NCI-H345 treated with DMSO at 0.1 percent for 48 hours (cell line): ENCODE measurements at regions not wholly inside any gene's neighbourhood (a gene's known extent, or its start where the extent isn't known, plus 50 kb on each side); places are given as distances from the start of the nearest gene placed in this dataset.

Source experiments
- DNase-seq: peaks from one replicate; lab custom pipeline; 2025; ENCODE audit not compliant: unreplicated experiment; lab: John Stamatoyannopoulos, UW

DNA sequence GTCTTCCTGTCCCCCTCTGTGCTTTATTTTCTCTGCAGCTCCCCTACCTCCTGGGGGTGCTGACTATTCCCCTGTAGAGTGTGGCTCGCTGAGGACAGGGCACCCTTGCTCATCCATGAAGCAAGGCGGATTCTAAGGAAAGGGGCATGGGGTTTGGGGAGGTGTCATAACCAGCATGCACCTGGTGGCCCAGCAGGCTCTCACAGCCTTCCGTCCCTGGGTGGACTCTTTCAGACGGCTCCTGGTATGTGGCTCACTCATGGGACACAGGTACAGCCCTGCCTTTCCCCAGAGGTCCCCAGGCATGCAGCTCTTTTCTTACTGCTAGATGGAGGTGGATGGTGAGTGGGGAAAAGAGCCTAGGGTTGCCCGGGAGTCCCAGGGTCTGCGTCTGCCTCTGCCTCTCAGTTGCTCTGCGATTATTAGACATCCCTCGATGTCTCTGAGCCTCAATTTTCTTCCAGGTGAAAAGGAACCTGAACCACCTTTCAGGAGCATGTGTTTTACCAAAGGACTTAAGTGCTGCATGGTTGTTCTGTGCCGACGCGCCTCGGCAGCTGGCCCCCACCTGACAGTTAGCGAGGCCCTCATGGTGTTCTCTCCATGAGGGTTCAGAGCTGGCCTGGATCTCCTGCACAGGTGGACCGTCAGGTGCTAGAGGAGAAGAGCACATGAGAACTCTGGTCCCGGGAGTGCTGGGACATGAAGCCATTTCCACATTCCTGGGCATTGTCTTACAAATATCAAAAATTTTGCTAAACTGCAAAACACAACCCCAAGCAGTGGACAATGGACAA, 172.5 kb upstream of the SHH start:
- DNase-seq, result no peak

DNA sequence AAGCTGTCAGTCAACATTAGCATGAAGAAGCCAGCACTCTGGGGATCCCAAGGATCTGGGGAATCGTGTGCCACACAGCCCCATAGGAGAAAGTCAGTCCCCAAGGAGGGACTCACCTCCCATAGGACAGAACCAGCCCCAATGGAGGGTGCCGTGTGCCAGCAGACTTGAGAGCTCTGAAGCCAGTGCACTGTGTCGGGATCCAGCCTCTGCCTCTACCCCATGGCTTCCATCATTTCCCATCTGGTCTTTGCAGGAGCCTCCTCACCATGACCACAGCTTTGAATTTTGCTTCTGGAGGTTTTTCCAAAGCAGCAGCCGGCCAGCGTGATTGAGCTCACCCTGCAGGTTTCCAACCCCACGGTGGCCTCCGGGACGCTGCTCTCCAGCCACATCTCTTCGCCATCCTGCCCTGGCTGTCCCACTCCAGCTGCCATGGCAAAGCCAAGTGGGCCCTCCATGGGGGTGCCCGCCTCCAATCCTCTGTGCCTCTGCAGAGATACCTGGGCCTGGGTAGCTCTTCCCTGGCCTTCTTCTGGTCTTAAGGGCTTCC, 171.8 kb upstream of the SHH start:
- no peak for DNase-seq

DNA sequence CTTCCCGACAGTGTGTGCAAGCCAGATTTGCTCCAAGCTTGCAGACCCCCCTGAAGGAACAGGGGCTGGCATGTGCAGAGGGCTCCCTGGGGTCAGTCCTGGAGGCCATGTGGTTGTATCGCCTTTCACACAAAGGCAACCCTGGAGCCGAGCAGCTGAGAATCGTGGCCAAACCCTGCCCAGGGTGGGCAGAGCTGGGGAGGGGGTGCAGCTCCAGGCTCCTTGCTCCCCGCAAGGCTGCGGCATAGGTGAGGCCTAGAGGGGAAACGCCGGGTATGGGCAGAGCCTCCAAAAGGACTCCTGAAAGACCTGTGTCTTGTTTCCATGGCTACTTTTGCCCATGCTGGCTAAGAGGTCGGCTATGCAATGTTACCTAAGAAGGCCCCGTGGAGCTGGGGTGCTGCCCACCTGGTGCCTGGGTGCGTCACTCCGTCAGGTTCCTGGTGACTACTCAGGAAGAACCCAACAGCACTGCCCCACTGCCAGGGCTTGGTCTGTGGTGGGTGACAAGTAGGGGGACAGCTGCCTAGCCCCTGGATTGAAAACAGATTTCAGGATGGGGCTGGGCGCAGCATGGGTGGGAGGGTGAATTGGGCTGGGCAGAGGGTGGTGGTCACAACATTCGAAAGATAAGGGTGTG, 171.0 kb upstream of the SHH start:
- DNase-seq, result no peak

DNA sequence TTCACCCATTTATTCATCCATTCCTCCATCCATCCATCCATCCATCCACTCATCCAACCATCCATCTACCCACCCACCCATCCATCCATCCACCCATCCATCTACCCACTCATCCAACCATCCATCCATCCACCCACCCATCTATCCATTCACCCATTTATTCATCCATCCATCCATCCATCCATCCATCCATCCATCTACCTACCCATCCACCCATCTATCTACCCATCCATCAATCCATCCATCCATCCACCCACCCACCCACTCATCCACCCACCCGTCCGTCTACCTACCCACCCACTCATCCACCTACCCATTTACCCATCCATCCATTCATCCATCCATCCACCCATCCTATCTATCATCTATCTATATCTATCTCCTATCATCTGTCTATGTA, 169.4 kb upstream of the SHH start:
- DNase-seq, result no peak

DNA sequence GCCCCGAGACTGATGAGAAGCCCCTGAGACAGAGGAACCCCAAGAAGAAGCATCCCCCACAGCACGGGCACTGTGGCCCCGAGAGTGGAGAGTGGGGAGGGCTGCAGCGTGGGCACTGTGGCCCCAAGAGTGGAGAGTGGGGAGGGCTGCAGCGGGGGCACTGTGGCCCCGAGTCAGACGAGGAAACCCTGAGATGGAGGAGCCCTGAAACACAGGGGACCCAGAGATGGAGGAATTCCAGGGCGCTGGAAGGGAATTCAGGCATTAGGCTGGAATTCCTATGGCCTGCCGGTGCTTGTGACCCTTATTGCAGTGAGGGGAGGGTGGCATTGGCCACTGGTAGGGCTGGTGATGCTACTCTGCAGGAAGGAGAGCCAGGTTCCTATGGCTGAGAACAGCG, 168.6 kb upstream of the SHH start:
- DNase-seq, result no peak

DNA sequence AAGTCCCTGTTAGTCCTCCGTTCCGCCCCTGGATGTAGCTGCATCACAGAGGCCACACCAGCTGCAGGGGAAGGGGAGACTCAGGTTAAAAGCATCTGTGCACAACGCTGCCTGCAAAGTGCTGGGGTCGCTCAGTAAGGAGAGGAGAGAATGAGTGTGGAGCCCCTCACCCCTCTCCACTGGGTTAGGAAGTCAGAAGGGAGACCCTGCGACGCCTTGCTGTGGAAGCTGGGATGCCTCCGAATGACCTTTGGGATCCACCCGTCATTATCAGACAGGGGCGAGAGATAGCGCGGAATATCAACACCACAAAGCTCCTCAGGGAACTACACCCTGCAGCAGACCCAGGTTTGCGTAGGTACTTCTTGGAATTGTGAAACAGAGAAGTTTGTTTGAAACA, 167.7 kb upstream of the SHH start:
- no peak for DNase-seq

DNA sequence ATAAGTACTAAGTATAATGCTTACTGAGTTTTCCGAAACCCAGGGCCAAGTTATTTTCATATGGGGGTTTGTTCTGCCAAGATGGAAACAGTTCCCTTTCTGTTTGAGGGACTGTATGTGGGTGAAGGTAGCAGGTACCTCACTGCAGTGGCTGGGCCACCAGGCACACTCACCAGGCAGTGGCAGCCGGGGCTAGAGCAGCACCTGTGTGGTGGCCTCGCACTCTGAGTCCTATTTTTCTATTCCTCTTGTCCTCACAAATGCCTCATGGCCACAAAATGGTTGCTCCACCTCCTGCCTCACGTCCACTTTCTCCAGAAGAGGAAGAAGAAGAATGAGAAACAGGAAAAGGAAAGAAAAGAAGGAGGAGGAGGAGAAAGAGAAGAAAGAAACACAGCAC, 167.3 kb upstream of the SHH start:
- DNase-seq, result no peak

DNA sequence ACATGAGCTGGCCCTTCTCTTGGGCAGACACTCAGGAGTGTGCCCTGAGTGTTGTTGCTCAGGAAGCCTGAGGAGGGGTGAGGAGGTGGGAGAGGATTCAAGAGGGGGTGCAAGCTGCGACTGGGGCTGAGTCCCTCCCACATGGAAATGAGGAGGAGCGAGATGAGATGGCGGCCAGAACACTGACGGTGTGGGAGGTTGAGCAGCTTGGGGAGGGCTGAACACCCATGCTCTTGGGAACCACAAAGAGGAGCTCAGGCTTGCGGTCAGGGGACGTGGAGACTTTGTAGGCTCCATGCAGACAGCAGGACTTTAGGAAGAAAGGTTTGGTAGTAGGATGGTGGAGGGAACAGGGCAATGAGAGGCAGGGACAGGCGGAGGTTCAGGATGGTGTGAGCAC, 163.2 kb upstream of the SHH start:
- DNase-seq, result no peak

DNA sequence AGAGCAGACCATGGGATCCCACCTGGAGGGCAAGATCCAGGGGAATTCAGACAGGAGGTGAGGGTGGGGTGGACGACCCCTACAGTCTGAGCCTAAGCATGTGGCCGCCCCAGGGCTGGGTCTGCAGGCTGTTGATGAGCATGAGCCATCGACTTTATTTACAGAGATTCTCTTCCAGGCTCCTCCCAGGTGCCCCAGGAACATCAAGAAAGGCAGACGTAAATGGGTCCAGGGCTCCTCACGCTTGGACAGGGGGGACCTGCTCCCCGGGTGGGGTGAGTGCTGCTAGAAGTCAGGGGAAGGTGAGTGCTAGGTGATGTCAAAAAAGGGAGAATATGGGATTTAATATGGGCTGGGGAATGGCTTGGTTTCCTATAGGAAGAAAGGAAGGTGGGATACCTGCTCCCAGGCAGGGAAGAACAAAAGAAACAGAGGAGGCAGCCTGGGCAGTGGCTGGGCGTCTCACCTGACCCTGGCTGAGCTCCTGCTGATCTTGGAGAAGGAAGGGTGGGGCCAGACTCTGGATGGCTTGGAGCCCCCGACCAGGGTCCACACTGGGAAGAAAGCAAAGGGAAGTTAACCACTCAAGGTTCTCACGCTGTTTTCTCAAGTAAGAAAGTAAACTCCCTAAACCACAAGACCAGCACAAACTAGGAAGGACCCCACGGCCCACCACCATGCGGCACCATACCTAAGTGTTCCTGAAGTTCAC, 162.1 kb upstream of the SHH start:
- no peak for DNase-seq

DNA sequence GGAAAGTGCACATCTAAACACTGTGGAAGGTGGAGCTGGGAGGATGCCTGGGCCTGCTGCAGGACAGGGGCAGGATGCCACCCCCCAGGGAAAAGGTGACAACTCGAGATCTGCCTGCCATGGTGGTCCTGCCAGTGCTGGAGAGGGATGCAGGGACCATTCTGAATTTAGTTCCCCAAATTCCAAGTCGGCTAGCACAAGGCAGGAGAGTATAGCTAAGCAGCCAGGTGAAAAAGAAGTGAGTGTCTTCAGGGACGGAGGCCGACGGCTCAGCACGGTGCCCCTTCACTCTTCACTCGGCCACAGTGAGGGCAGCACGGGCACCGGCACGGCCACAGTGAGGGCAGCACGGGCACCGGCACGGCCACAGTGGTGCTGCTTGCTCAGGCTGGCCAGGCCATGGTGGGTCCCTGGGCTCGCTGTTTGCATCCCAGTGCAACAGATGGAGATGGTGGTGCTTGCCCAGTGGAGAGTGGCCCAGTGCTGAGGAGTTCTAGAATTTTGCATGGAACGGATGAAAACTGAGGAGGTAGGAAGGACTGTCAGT, 161.3 kb upstream of the SHH start:
- no peak for DNase-seq

DNA sequence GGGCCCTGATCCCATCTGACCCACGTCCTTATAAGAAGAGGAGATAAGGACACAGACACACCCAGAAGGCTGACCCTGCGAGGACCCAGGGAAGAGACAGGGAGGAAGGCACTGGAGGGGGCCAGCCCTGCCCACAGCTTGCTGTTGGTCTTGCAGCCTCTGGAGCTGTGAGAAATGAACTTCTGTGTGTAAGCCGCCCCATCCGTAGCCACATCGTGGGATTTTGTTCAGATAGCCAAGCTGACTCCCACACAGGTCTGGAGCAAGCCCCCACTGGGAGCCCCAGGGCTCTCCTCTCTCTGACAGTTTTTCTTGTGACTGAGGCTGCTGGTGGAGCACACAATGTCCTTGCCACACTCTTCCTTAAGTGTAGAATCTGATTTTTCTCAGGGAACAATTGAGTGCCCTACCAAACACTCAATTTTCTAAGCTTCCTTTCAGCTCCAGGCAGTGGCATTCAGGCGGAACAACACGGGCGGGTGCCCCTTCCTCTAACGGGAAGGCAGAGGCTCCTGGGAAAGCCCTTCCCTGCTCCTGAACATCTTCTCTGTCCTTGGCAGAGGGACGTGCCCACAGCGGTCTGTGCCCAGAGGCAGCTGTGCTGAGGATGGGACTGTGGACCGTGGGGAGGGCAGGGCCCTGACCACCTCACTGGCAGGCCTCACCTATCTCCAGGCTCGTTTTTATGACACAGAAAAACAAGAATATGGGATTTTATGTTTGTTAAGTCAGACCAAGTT, 160.6 kb upstream of the SHH start:
- DNase-seq, result no peak

DNA sequence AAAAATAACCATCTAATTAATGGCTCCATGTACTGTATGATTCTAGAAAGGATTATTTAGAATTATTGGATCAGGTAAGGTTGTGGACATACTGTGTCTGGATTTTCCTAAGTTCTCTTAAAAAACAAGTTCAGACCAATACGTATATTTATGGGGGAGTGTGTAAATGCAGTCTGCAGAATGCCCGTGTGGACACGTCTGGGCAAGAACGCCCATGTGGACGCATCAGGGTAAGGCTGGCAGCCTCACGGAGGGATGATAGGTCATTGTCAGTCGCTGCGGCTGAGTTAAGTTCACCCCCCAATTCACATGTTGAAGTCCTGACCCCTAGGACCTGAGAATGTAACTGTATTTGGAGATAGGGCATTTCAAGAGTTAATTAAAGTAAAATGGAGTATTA, 160.0 kb upstream of the SHH start:
- no peak for DNase-seq

DNA sequence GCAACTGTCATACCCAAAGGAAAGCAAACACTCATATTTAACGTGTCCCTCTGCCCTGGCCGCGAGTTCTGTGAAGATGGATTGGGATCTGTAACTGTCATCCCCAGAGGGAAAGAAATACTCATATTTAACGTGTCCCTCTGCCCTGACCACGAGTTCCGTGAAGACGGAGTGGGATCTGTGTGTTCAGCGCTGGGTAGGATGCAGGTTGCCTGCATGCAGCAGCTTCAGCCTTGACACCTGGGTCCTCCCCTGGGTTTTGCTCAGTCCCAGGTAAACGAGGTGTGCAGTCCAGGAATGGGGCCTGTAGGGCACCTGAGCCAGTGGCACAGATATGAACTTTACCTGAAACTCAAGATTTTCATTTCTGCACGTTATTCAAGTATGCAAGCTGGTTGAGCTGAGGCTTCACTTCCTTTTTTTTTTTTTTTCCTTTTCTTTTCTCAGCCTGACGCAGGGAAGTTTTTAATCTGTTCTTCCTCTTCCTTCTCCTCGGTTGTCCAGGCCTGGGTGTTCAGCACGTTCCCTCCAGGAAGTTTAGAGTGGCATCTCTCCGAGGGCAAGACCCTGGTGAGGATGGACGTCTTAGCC, 159.0 kb upstream of the SHH start:
- DNase-seq, result no peak

DNA sequence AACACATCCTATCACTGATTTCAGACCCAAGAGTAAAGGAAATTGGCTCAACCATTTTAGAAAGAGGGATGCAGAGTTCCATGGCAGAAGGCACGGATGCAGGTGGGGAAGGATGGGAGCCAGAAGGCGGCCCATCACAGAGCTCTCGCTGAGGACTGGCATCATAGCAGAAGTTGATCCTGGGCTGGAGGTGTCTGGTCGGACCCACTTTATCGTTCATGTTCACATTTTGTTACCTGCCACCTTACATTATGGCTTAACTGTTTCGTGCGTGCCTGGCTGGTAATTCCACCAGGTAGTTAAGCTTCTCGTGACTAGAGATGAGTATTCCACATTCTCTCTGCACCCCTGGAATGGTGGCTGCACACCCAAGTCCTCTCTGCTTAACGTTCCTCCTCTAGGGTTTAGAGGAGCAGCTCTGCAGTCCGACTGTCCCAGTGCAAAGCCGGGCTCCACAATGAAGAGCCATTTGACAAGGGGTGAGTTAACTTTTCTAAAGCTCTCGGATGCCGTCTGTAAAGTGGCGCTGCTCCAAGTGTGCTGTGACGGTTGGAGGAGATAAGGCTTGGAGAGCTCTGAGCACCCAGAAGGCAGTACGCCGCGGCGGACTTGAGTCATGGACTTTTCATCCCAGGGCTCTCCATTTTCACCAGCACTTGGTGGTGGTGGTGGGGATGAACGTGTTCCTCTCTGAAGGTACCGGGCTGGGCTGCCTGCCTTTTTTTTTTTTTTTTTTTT, 157.1 kb upstream of the SHH start:
- no peak for DNase-seq

DNA sequence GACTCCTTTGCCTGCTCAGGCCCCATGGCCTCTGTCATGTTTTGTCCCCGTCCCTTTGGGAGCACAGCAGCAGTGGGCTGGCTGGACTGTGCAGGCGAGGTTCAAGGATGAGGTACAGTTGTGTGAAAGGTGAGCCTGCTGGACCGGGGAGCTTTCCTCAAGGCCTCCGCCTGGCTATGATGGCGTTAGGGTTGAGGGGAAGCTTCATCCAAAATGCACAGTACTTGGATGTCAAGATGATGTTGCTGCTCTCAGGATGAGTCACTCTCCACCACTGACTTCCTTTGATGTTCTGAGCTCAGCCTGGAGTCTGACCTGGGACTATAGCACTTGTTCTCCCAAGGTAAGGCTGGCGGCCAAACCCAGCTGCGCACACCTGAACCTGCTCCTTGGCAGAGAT, 152.7 kb upstream of the SHH start:
- DNase-seq, result no peak

DNA sequence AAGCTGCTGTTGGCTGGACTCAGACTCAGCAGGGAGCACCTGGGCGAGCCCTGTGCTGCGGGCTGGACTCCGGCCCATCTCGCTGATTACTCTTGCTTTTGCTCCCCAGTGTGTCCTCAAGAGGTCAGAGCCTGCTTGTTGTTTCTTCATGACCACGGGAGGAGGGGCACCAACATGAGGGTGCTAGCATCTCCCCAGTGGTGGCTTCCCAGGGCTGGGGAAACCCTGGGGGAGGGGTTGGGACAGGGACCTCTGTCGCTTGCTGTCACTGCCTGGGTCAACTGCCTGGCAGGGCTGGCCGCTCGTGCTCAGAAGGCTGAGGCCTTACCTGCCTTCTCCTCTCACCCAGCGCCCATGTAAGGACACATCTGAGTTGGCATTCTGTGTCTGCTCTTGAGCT, 152.3 kb upstream of the SHH start:
- DNase-seq, result no peak

DNA sequence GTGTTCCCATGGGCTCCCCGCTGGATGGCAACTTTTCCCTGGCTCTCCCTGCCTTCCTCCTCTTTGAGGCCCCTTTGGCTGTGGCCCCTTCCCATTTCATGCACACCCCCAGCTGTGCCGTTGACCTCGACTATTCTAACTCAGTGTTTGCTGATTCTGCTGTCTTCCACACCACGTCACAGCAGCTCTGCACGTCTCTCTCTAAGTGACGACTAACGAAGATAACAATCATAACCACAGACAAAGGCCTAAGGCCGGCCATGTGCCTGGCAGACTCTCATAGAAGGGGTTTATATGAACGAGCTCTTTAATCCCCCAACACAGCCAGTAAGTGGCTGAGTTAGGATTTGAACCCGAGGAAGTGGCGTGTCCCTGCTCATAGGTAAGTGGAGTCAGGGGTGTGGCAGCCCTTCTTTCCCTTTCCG, 151.5 kb upstream of the SHH start:
- no peak for DNase-seq

DNA sequence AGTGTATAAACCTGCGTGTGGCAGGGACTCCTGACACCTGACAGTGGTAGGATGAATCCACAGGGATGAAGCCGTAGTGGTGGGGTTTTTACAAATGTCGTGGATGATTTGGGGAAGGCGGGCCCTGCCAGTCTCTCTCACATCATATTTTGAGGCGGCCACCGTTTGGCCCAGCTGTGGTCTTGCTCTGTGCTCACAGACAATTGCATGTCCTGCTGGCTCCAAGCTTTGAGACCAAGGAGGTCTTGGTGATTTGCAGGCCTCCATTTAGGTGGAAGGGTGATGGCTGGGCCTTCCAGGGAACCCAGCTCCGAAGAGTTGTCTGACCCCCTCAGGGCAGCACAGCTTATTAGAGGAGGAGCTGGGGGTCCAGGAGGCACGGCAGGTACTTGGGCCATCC, 151.1 kb upstream of the SHH start:
- DNase-seq, result no peak

DNA sequence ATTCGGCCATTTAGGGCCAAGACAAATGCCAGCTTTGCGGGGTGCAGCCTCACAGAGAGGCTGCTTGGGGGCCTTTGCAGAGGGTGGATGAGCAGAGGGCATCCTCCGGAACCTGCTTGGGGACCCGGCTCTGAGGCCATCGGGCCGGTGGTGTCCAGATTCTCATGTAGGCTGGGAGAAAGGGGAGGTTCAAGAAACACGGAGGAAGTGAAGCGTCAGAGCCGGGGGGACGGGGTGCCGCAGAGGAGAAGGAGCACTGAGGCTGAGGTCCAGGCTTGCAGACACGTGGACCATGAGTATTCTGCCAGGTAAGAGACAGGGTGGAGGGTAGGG, 150.7 kb upstream of the SHH start:
- DNase-seq, result no peak
